Mesodermal cell (in vitro differentiated cells): ENCODE measurements at regions not wholly inside any gene's neighbourhood (a gene's known extent, or its start where the extent isn't known, plus 50 kb on each side); places are given as distances from the start of the nearest gene placed in this dataset.
"Not testable (repeated sequence)": the region's sequence is repeated elsewhere in the genome, so short reads cannot be mapped to it uniquely, and the experiment has no call there.

Source experiments
- H3K27ac ChIP-seq: 2 replicates; pipeline ENCODE4 v1.7.0; 2013; ENCODE audit warnings: mild to moderate bottlenecking, low read depth, low read length, moderate library complexity; ENCODE audit not compliant: severe bottlenecking
- H3K36me3 ChIP-seq: 2 replicates; pipeline ENCODE4 v1.7.1; 2013; ENCODE audit warnings: mild to moderate bottlenecking, low read length, moderate library complexity; ENCODE audit not compliant: control insufficient read depth, insufficient read depth
- H3K4me1 ChIP-seq: one replicate; pipeline ENCODE4 v1.7.1; 2013; ENCODE audit warnings: mild to moderate bottlenecking, low read length; ENCODE audit not compliant: insufficient read depth, control insufficient read depth, poor library complexity, severe bottlenecking
- H3K4me3 ChIP-seq: 2 replicates; pipeline ENCODE4 v1.7.0; 2013; ENCODE audit warnings: low read length, control low read depth, mild to moderate bottlenecking; ENCODE audit not compliant: insufficient read depth, poor library complexity, severe bottlenecking; ENCODE audit errors: extremely low read depth
- H3K9me3 ChIP-seq: 2 replicates; pipeline ENCODE4 v1.7.1; 2013; ENCODE audit warnings: mild to moderate bottlenecking, low read length, moderate library complexity; ENCODE audit not compliant: control insufficient read depth
- WGBS, 2 experiments: methylation state at CpG; one replicate each; pipeline ENCODE4 v1.1.5; 2013; ENCODE audit warnings: missing lambda C conversion rate in 2 of 2; ENCODE audit not compliant: insufficient coverage in 2 of 2; 5-methylcytosine and 5-hydroxymethylcytosine counted together

- H3K4me3 ChIP-seq = no peak overlapping the region
- 91 to 100% methylated on average over 2 of the region's 3 CpGs for WGBS, 2 experiments
- peaks cover 8% of the 10 kb centered on the region for H3K4me1 ChIP-seq
- H3K9me3 ChIP-seq = no peaks in the 10 kb centered on the region
- H3K36me3 ChIP-seq = no peaks in the 10 kb centered on the region
- no peak overlapping the region for H3K27ac ChIP-seq
Observed at GRCh38 chr4:175066923-175067627, 148.9 kb downstream of the ADAM29 start.

- H3K9me3 ChIP-seq = no peaks in the 10 kb centered on the region
- H3K4me3 ChIP-seq = no peak overlapping the region
Observed at GRCh38 chr4:175068266-175068665, 150.1 kb downstream of the ADAM29 start.

GRCh38 chr4:175070444-175070843 is 152.3 kb downstream of the ADAM29 start:
- WGBS, 2 experiments = 95 to 100% methylated on average over 2 to 3 of the region's 3 CpGs
- no peaks in the 10 kb centered on the region for H3K36me3 ChIP-seq
- no peak overlapping the region for H3K4me3 ChIP-seq
- H3K27ac ChIP-seq = peak overlapping the region; percentile 57
- H3K9me3 ChIP-seq = peaks cover 7% of the 10 kb centered on the region
- peaks cover 8% of the 10 kb centered on the region for H3K4me1 ChIP-seq

More at GRCh38 chr4:175068266-175068665, 150.1 kb downstream of the ADAM29 start:
- peaks cover 8% of the 10 kb centered on the region for H3K4me1 ChIP-seq
- no peak overlapping the region for H3K27ac ChIP-seq
- no peaks in the 10 kb centered on the region for H3K36me3 ChIP-seq

GRCh38 chr4:175071123-175071522 is 153.0 kb downstream of the ADAM29 start:
- Histone ChIP-seq H3K36me3 (no peaks in the 10 kb centered on the region), H3K27ac (peak overlapping the region; percentile 57), H3K4me3 (no peak overlapping the region), H3K9me3 (peaks cover 7% of the 10 kb centered on the region), H3K4me1 (peaks cover 8% of the 10 kb centered on the region)
- WGBS, 2 experiments = 0% methylated on average over 1 of the region's 3 CpGs; no CpG with 5 or more reads in 1 of the 2 experiments

- no peaks in the 10 kb centered on the region for H3K36me3 ChIP-seq
- H3K9me3 ChIP-seq = no peaks in the 10 kb centered on the region
- no peak overlapping the region for H3K27ac ChIP-seq
- no CpG with 5 or more reads among the region's 1 CpG for WGBS, 2 experiments
- H3K4me1 ChIP-seq = no peaks in the 10 kb centered on the region
- no peak overlapping the region for H3K4me3 ChIP-seq
Observed at GRCh38 chr4:175087145-175087544, 169.0 kb downstream of the ADAM29 start.

GRCh38 chr4:175090116-175090515 is 172.0 kb downstream of the ADAM29 start:
- H3K9me3 ChIP-seq = no peaks in the 10 kb centered on the region
- 100% methylated on average over 1 of the region's 2 CpGs for WGBS, 2 experiments
- H3K4me3 ChIP-seq = no peak overlapping the region
- no peaks in the 10 kb centered on the region for H3K4me1 ChIP-seq
- H3K27ac ChIP-seq = no peak overlapping the region
- H3K36me3 ChIP-seq = no peaks in the 10 kb centered on the region

GRCh38 chr4:175091649-175092048 is 173.5 kb downstream of the ADAM29 start:
- H3K9me3 ChIP-seq = no peaks in the 10 kb centered on the region
- WGBS, 2 experiments = 90% methylated on average over 2 of the region's 5 CpGs; no CpG with 5 or more reads in 1 of the 2 experiments

GRCh38 chr4:175092114-175092513 is 174.0 kb downstream of the ADAM29 start:
- 95 to 97% methylated on average over 14 to 19 of the region's 20 CpGs for WGBS, 2 experiments
- no peak overlapping the region for H3K4me3 ChIP-seq
- H3K4me1 ChIP-seq = no peaks in the 10 kb centered on the region
- H3K27ac ChIP-seq = no peak overlapping the region
- no peaks in the 10 kb centered on the region for H3K9me3 ChIP-seq
- H3K36me3 ChIP-seq = no peaks in the 10 kb centered on the region

More at GRCh38 chr4:175091649-175092048, 173.5 kb downstream of the ADAM29 start:
- no peak overlapping the region for H3K27ac ChIP-seq
- no peaks in the 10 kb centered on the region for H3K36me3 ChIP-seq
- no peak overlapping the region for H3K4me3 ChIP-seq
- no peaks in the 10 kb centered on the region for H3K4me1 ChIP-seq

GRCh38 chr4:175093055-175093454 is 174.9 kb downstream of the ADAM29 start:
- WGBS, 2 experiments = 93 to 95% methylated on average over 5 to 9 of the region's 9 CpGs

GRCh38 chr4:175103403-175103802 is 185.2 kb downstream of the ADAM29 start:
- Histone ChIP-seq H3K4me1 (no peaks in the 10 kb centered on the region), H3K9me3 (no peaks in the 10 kb centered on the region), H3K27ac (no peak overlapping the region), H3K4me3 (no peak overlapping the region), H3K36me3 (no peaks in the 10 kb centered on the region)
- WGBS, 2 experiments = 20 to 85% methylated on average over 1 to 2 of the region's 2 CpGs

More at GRCh38 chr4:175093055-175093454, 174.9 kb downstream of the ADAM29 start:
- not testable (repeated sequence) for H3K4me1 ChIP-seq, H3K27ac ChIP-seq, H3K9me3 ChIP-seq, H3K4me3 ChIP-seq, H3K36me3 ChIP-seq

GRCh38 chr4:175106301-175106700 is 188.1 kb downstream of the ADAM29 start:
- Histone ChIP-seq H3K9me3 (peaks cover 4% of the 10 kb centered on the region), H3K36me3 (no peaks in the 10 kb centered on the region), H3K4me1 (no peaks in the 10 kb centered on the region), H3K4me3 (no peak overlapping the region), H3K27ac (no peak overlapping the region)
- no CpG with 5 or more reads among the region's 2 CpGs for WGBS, 2 experiments
